GM21723 (cell line): ENCODE measurements at regions not wholly inside any gene's neighbourhood (a gene's known extent, or its start where the extent isn't known, plus 50 kb on each side); places are given as distances from the start of the nearest gene placed in this dataset.
"Not testable (repeated sequence)": the region's sequence is repeated elsewhere in the genome, so short reads cannot be mapped to it uniquely, and the experiment has no call there.

ENCODE experiments used
- ATAC-seq: cut with Tn5 transposase; IDR thresholded peaks from one replicate; pipeline ENCODE4 v1.9.1; 2021; ENCODE audit warnings: mild to moderate bottlenecking, moderate library complexity; ENCODE audit not compliant: unreplicated experiment

DNA sequence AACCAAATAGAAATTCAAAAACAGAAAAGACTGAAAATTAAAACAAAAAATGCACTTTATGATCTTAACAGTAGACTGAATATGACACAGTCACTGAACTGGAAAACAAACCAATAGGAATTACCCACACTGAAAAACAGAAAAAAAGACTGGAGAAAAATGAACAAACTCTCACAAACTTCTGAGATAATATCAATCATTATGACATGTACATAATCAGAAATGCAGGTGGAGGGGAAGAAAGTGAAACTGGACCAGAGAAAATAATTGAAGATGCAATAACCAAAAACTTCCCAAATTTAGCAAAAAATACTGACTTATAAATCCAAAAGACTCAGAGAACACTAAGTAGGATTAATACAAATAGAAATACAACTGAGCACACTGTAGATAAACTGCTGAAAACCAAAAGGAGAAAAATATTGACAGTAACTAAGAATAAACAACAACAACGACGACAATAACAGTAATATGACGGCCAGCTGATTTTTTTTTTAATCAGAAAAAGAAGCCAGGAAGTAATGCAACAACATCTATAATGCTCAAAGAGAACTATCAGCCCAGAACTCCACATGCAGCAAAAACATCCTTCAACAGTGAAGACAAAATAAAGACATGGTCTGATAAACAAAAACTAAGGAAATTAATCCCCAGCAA, 108.1 kb downstream of the ZFAND4 start:
- ATAC-seq: no peak

DNA sequence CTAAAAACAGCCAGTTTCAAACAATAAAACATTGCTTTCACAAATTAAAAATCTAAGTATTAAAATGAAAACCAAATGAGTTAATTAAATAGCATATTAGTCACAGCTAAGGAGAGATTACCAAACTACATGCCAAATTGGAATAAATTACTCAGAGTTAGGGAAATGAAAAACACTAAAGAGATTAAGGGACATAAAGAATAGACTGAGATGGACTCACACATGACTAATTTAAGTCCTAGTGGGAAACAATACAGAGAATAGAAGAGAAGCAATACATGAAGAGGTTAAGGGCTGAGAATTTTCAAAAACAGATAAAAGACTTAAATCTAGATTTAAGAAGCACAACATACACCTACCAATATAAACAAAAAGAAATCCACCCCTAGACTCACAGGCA, 110.6 kb downstream of the ZFAND4 start:
- no peak for ATAC-seq

DNA sequence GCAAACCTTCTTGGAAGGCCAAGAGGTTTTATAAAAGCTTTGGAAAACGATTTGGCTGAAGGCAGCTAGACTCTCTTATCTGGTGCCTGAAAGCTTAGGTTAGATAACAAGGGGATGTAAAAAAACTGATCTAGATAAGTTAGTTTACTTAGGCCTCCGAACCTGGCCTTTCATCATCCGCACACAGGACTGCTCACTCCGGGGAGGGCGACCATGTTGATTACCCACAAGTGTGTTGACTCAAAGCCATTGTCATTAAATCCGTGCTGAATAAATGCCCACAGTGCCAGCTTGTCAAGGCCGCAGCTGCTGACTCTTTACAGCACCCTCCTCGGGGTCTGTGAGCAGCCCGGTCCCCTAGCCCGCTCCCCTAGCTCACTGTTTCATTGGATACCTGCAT, 112.3 kb downstream of the ZFAND4 start:
- ATAC-seq: no peak

DNA sequence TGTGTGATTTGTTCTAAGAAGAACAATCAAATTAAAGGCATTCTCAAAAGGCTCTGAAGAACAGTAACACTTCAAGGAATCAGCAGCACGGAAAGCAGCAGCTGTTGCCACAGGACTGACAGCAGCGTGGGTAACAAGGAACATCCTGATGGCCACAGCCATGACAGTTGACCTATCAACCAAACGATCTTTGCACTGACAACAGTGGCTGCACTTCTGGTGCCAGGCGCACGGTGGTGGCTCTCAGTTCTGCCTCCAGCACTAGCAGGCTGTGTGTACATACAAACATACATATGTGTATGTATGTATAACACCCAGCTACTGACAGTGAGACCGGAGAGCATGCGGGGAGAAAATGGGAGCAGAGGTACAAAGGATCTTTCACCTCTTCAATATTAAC, 114.1 kb downstream of the ZFAND4 start:
- no peak for ATAC-seq

DNA sequence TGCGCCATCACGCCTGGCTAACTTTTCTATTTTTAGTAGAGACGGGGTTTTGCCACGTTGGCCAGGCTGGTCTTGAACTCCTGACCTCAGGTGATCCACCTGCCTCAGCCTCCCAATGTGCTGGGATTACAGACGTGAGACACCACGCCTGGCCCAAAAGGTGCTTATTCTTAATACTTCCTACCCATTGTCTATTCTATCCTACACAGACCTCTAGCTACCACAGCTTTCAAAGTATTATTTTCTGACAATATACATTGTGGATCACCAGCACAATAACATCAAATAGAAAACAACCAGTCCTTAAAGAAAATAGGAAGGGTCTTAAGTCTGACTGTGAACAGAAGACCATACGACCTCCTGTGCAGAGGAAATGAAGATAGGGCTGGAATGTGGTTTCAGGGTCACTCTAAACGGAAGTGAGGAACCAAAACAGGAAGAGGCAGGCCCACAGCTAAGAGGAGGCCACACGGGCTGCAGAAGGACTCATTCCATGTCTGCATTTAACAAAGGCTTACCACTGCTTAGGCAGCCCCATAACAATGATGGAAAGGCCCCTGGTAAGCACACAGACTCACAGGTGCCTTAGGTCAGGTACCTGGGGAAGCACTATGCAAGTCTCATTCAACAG, 115.2 kb downstream of the ZFAND4 start:
- peak; percentile 71 for ATAC-seq

DNA sequence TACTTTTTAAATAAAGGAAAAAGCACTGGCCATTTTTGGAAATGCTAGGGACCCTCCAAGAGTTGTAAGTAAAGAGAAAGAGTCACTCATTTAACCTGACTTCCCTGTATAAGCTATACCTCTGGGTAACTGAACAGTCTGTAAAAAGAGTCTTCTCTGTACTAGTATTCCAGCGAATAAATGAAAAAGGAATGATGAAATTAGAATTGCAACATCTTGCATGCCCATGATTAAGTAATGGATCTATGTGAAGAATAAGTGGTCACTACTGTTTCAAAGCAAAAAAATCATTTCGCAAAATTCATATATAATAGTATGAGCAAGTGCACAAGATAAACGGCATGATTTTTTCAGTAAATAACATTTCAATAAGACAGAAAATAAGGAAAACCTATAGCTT, 116.8 kb downstream of the ZFAND4 start:
- ATAC-seq: no peak

DNA sequence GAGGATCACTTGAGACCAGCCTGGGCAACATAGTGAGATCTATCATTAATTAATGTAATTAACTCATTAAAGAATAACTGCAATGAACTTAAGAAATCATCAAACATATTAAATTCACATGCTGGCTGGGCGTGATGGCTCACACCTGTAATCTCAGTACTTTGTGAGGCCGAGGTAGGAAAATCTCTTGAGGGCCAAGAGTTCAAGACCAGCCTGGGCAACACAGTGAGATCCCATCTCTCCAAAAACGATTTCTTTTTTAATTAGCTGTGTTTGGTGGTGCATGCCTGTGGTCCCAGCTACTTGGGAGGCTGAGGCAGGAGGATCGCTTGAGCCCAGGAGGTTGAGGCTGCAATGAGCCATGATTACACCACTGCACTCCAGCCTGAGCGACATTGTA, 117.2 kb downstream of the ZFAND4 start:
- not testable (repeated sequence) for ATAC-seq

DNA sequence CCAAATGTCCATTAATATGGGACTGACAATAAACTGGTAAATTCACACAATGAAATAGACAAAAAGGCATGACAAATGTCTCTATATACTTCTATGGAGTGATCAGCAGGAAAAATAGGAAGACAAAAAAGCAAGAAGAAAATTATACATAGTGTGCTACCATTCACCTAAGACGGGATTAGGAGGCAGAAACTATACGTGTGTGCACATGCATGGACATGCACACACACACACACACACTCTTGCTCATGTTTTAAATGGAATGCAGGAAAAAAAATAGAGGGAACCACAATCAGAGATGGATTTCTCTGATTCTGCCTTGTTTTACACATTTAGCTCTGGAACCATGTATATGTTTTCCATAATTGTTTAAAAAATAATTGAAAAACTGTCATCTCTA, 119.0 kb downstream of the ZFAND4 start:
- no peak for ATAC-seq

DNA sequence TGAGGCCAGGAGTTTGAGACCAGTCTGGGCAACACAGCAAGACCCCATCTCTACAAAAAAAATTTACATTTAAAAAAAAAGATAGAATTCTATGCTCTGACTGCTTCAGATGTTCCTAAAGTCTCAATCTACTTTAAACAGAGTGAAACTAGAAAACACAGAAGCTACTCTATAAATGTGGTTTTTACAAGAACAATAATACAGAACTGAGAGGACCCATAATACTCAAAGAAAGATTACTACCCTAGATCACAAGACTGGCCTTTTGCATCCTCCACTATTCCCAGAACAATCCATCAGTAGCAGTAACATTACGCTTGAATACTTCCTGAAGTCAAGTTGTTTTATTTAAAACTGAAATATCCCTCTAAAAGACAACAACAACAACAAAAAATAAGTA, 119.4 kb downstream of the ZFAND4 start:
- peak; percentile 58 for ATAC-seq

DNA sequence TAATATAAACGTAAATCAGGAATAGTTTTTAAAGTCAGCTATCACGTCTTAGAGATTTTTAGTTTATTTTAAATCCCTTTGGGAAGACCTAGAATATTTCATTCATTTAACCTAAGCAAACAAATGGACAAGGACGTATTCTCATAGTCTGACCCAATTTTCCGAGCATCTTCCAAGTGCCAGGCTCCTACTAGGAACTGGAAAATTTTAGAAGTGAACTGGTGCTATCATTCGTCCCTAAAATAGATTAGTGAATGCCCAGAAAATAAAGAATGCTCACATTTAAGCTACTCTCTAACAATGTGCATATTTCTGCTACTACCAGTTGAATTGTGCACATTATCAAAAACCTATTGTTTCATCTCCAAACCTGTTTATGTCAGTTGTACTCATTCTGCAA, 120.1 kb downstream of the ZFAND4 start:
- ATAC-seq: no peak

DNA sequence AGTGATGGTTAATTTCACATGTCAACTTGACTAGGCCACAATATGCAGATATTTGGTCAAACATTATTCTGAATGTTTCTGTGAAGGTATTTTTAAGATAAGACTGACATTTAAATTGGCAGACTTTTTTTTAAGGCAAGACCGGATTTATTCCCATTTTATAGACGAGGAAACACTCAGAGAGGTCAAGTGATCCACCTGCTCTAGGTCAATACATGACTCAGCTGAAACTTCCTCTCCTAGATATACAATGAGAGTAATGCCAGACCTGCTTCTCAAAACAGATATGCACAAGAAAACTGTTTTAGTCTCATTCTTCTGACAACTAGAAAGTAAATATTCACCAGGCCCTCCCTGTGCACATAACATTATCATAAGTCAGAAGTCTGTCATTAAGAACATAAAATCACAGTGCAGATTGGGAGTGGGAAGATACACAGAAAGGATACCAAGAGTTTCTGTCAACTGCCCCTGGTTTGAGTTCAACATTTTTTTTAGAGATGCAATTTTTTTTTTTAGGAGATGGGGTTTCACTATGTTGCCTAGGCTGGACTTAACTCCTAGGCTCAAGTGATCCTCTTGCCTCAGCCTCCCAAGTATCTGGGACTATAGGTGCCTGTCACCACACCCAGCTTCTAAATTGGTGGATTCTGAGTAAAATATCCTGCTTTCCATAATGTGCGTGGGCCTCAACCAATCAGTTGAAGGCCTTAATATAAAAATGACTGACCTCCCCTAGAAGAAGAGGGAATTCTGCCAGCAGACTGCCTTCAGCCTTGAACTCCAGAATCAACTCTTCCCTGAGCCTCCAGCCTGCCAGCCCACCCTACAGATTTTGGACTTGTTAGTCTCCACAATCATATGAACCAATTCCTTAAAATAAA, 121.4 kb downstream of the ZFAND4 start:
- no peak for ATAC-seq

DNA sequence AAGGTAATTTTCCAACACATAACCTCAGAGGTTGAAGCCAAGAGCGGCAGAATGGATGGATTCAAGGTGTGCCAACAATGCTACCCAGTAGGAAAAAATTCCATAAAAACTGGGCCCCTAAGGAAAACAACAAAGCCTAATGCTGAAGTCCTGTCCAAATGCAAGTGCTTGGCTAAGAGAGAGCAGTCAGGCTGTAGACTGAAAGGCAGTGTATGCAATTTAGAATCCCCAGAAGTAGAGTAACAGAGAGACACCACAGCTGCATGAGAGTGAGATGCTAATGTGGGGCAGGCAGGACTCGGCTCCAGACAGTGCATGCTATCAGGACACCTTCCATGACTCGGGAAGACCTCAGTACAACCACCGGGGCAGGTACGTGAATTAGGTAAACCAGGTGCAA, 124.5 kb downstream of the ZFAND4 start:
- no peak for ATAC-seq

DNA sequence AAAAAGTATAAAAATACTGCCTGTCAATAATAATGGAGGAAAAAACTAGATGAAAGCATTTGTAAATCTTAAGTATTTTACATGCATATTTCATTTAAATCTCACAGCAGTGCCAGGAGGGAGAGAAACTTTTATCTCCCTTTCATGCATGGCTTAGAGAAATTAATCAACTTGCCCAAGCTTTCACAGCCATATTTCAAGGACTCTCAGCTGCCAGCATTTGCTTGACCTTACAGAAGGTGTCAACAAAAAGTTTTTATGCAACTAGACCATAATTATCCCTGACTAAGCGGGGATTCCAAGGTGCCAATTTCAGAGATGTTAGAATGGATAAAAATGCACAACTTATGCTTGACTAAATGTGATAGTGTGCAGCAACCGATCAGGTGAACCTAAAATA, 125.4 kb downstream of the ZFAND4 start:
- no peak for ATAC-seq

DNA sequence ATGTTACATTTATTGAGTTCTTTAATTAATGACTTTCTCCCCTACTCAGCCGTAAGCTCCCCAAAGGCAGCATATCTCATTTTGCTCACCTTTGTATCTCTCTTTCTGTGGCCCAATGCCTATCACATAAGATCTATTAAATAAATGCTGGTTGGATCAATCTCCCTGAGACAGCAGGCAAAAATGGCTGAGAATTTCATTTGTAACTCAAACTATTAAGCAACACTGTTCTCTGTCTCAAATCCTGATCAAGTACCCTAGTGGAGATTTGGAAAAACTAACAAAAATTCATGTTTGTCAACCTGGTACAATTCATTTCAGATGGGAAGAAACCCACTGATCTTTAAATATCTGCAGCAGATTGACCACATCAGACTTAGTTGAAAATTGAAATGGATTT, 127.4 kb downstream of the ZFAND4 start:
- ATAC-seq: no peak

DNA sequence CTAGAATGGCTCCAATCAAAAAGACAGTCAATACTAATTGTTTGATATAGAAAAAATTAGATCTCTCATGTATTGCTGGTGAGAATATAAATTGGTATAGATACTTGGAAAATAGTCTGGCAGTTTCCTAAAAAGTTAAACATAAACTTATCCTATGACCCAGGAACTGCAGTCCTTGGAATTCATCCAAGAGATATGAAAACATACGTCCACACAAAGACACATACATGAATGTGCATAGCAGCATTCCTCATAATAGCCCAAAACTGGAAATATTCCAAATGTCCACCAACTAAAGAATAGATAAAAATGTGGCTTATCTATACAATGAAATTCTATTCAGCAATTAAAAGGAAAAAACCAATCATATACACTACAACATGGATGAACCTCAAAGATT, 128.4 kb downstream of the ZFAND4 start:
- ATAC-seq: no peak

DNA sequence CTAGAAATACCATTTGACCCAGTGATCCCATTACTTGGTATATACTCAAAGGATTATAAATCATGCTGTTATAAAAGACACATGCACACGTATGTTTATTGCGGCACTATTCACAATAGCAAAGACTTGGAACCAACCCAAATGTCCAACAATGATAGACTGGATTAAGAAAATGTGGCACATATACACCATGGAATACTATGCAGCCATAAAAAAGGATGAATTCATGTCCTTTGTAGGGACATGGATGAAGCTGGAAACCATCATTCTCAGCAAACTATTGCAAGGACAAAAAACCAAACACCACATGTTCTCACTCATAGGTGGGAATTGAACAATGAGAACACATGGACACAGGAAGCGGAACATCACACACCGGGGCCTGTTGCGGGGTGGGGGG, 131.5 kb downstream of the ZFAND4 start:
- not testable (repeated sequence) for ATAC-seq

DNA sequence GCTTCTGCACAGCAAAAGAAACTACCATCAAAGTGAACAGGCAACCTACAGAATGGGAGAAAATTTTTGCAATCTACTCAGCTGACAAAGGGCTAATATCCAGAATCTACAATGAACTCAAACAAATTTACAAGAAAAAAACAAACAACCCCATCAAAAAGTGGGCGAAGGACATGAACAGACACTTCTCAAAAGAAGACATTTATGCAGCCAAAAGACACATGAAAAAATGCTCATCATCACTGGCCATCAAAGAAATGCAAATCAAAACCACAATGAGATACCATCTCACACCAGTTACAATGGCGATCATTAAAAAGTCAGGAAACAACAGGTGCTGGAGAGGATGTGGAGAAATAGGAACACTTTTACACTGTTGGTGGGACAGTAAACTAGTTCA, 132.0 kb downstream of the ZFAND4 start:
- not testable (repeated sequence) for ATAC-seq

DNA sequence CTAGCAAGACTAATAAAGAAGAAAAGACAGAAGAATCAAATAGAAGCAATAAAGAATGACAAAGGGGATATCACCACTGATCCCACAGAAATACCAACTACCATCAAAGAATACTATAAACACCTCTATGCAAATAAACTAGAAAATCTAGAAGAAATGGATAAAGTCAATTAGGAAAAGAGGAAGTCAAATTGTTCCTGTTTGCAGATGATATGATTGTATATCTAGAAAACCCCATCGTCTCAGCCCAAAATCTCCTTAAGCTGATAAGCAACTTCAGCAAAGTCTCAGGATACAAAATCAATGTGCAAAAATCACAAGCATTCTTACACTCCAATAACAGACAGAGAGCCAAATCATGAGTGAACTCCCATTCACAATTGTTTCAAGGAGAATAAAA, 133.0 kb downstream of the ZFAND4 start:
- not testable (repeated sequence) for ATAC-seq

DNA sequence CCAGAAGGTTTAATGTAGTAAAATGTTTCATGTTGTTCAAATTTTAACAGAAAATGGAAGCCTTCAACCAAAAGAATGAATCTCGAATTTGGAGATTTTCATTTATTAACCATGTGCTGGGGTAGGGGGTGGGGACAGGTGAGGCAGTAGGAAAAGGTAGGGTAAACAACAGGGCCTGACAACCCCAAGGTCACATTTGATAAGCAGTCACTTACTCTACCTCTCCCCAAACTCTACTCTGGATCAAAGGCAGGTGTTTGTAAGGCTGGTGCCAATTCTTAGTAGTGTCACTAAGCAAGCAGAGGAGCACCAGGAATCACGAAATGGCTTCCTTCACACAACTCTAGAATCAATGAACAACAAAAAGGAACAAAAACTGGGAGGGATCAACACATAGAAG, 138.0 kb downstream of the ZFAND4 start:
- ATAC-seq: no peak

DNA sequence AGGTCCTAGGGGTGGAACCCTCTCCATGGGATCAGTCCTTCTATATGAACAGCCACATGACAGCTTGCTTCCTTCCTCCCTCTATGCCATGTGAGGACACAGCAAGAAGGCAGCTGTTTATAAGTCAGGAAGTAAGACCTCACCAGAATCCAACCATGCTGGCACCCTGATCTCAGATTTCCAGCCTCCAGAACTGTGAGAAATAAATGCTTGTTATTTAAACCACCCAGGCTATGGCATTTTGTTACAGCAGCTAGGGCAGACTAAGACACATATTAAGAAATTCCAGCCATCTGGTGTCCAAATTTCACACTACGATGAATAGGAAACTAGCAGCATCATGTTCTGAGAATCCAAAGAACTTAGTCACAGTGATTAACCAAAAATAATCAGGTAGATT, 140.1 kb downstream of the ZFAND4 start:
- no peak for ATAC-seq

DNA sequence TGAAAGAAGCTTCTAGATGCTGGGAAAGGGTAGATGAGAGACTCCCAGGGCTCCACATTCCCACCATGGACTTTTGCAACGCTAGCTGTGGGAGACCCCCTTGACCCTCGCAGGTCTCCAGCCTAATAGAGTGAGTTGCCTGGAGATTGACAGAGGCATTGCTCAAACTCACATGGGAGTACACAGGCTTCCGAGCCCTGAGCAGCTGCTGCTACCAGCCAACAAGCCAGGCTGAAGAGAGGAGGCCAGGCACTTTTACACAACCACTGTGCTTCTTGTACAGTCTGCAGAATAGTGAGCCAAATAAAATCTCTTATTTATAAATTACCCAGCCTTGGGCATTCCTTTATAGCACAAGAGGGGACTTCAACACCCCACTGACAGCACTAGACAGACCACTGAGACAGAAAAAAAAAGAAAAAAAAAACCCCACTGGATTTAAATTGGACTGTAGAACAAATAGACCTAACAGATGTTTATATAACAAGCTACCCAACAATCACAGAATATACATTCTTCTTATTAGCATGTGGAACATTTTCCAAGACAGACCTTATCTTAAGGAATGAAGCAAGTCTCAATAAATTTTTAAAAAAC, 146.2 kb downstream of the ZFAND4 start:
- no peak for ATAC-seq

DNA sequence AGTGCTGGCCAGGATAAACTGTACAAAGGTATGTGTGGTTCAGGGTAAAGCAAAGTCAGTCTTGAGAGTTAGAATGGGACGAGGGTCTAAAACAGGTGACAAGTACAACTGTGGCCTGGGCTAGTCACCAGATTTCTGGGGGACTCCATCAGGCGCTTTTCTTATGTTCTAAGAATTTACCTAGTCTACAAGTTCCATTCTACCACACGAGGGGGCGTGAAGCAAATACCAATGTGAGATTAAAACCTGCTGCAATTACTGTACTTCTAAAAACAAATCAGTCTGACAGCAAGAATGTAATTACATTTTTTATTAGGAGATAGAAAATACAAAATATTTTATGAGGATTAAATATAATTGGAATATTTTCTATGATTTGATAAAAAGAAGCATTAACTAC, 146.5 kb downstream of the ALOX5 start:
- no peak for ATAC-seq
